ENCODE measurements at regions not wholly inside any gene's neighbourhood (a gene's known extent, or its start where the extent isn't known, plus 50 kb on each side); places are given as distances from the start of the nearest gene placed in this dataset.

DNA sequence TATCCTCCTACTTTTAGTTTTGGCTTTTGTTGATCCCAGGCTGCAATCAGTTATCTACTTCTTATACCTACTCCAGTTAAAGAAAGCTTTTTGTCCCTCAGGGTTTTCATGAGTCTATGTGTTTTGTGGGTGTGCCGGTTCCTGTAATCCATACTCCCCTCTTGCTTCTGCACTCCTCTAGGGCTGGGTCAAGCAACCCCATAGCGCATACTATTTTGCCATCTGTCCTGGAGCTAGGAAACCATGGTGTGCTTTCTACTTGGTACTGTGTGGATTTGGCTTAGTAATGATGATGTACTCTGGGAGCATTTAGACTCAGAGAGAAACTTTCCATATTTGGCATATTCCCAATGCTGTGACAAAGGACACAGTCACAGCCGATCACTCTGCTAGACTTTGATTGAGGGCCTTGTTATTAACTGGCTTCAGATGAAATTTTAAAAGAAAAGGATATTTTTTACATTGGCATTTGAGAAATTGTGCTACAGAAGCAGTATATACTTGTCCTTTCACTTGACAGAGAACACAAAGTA lies 86.1 kb upstream of the GRXCR1 start:
- H3K36me3 Mint-ChIP-seq: peaks cover 20% of the 10 kb centered on the region
- H3K27me3 Mint-ChIP-seq (ENCODE audit: low read depth): no peaks in the 10 kb centered on the region
- no peak overlapping the region for H3K4me3 Mint-ChIP-seq
- DNase-seq (ENCODE audit: low spot score) (no peak), ATAC-seq (no peak)
- peaks cover 49% of the 10 kb centered on the region for H3K9me3 Mint-ChIP-seq
- H3K27ac Mint-ChIP-seq: no peak overlapping the region
- no peak for TF ChIP-seq MXD4 (CRISPR knock-in tag; IDR thresholded peaks at IDR 0.05; ENCODE audit: borderline replicate concordance)
- no peak for TF ChIP-seq ZNF232 (CRISPR knock-in tag; IDR thresholded peaks at IDR 0.05)
- TF ChIP-seq, protein P1, sequence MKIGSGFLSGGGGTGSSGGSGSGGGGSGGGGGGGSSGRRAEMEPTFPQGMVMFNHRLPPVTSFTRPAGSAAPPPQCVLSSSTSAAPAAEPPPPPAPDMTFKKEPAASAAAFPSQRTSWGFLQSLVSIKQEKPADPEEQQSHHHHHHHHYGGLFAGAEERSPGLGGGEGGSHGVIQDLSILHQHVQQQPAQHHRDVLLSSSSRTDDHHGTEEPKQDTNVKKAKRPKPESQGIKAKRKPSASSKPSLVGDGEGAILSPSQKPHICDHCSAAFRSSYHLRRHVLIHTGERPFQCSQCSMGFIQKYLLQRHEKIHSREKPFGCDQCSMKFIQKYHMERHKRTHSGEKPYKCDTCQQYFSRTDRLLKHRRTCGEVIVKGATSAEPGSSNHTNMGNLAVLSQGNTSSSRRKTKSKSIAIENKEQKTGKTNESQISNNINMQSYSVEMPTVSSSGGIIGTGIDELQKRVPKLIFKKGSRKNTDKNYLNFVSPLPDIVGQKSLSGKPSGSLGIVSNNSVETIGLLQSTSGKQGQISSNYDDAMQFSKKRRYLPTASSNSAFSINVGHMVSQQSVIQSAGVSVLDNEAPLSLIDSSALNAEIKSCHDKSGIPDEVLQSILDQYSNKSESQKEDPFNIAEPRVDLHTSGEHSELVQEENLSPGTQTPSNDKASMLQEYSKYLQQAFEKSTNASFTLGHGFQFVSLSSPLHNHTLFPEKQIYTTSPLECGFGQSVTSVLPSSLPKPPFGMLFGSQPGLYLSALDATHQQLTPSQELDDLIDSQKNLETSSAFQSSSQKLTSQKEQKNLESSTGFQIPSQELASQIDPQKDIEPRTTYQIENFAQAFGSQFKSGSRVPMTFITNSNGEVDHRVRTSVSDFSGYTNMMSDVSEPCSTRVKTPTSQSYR (CRISPR knock-in tag; IDR thresholded peaks at IDR 0.05): no peak
- TF ChIP-seq, protein P2, sequence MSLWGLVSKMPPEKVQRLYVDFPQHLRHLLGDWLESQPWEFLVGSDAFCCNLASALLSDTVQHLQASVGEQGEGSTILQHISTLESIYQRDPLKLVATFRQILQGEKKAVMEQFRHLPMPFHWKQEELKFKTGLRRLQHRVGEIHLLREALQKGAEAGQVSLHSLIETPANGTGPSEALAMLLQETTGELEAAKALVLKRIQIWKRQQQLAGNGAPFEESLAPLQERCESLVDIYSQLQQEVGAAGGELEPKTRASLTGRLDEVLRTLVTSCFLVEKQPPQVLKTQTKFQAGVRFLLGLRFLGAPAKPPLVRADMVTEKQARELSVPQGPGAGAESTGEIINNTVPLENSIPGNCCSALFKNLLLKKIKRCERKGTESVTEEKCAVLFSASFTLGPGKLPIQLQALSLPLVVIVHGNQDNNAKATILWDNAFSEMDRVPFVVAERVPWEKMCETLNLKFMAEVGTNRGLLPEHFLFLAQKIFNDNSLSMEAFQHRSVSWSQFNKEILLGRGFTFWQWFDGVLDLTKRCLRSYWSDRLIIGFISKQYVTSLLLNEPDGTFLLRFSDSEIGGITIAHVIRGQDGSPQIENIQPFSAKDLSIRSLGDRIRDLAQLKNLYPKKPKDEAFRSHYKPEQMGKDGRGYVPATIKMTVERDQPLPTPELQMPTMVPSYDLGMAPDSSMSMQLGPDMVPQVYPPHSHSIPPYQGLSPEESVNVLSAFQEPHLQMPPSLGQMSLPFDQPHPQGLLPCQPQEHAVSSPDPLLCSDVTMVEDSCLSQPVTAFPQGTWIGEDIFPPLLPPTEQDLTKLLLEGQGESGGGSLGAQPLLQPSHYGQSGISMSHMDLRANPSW (CRISPR knock-in tag; conservative IDR thresholded peaks at IDR 0.05; ENCODE audit: low read depth): no peak
- no peak for TF ChIP-seq SMAD4 (CRISPR knock-in tag; IDR thresholded peaks at IDR 0.05)
- TF ChIP-seq, protein P3, sequence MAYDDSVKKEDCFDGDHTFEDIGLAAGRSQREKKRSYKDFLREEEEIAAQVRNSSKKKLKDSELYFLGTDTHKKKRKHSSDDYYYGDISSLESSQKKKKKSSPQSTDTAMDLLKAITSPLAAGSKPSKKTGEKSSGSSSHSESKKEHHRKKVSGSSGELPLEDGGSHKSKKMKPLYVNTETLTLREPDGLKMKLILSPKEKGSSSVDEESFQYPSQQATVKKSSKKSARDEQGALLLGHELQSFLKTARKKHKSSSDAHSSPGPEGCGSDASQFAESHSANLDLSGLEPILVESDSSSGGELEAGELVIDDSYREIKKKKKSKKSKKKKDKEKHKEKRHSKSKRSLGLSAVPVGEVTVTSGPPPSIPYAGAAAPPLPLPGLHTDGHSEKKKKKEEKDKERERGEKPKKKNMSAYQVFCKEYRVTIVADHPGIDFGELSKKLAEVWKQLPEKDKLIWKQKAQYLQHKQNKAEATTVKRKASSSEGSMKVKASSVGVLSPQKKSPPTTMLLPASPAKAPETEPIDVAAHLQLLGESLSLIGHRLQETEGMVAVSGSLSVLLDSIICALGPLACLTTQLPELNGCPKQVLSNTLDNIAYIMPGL (CRISPR knock-in tag; IDR thresholded peaks at IDR 0.05): no peak
- ChIA-PET POLR2A (no interaction called here), CTCF (no interaction called here)
- no peaks in the 10 kb centered on the region for H3K4me1 Mint-ChIP-seq

DNA sequence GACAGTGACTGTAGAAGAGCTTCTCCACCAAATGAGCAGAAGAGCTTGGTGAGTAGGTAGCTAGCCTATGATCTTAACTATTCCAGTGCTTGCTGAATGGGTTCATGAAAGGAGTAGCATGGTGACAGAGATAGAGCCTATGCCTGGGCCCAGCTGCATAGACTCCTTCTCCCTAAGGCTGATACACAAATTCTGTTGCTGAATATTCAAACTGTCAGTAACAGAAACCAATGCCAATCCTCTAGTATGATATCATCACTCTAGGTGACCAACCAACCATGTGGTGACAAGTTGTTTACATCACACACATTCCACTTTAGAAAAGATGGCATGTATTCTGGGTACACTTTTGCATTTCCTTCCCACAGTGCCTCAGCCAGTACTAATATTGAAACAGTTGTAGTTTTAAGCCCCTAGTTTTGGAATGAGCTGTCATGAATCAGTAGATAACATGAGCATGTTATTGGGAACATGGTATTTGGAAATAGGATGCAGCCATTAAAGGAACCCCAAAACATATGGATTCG lies 103.4 kb upstream of the GRXCR1 start:
- ChIA-PET POLR2A (no interaction called here), CTCF (no interaction called here)
- Mint-ChIP-seq H3K4me1 (peaks cover 24% of the 10 kb centered on the region), H3K27me3 (ENCODE audit: low read depth) (no peaks in the 10 kb centered on the region; the same call in 1 of the 2 replicates), H3K4me3 (no peak overlapping the region), H3K27ac (no peak overlapping the region), H3K36me3 (no peaks in the 10 kb centered on the region), H3K9me3 (0 out of 2 replicates have a peak, but pooled peaks cover 8% of the 10 kb centered on the region)
- DNase-seq (ENCODE audit: low spot score): no peak
- ATAC-seq: no peak
- TF ChIP-seq JUN (CRISPR knock-in tag; IDR thresholded peaks at IDR 0.05) (no peak), GRHL2 (CRISPR knock-in tag; IDR thresholded peaks at IDR 0.05; ENCODE audit: insufficient replicate concordance, severe bottlenecking) (no peak), NFYB (CRISPR knock-in tag; conservative IDR thresholded peaks at IDR 0.05; ENCODE audit: low read depth) (no peak), CDX4 (CRISPR knock-in tag; IDR thresholded peaks at IDR 0.05; ENCODE audit: borderline replicate concordance) (no peak), MYBL2 (CRISPR knock-in tag; IDR thresholded peaks at IDR 0.05) (no peak), USF2 (CRISPR knock-in tag; IDR thresholded peaks at IDR 0.05) (no peak), ELF4 (CRISPR knock-in tag; IDR thresholded peaks at IDR 0.05; ENCODE audit: low read depth) (no peak), ZNF219 (CRISPR knock-in tag; IDR thresholded peaks at IDR 0.05; ENCODE audit: borderline replicate concordance) (no peak), PRRX2 (CRISPR knock-in tag; IDR thresholded peaks at IDR 0.05) (no peak), ZNF317 (CRISPR knock-in tag; IDR thresholded peaks at IDR 0.05; ENCODE audit: borderline replicate concordance, low read depth) (no peak), ATF3 (CRISPR knock-in tag; conservative IDR thresholded peaks at IDR 0.05) (no peak), CREB1 (CRISPR knock-in tag; IDR thresholded peaks at IDR 0.05) (no peak)
- TF ChIP-seq, protein P3 (CRISPR knock-in tag; IDR thresholded peaks at IDR 0.05): no peak
- TF ChIP-seq, protein P4, sequence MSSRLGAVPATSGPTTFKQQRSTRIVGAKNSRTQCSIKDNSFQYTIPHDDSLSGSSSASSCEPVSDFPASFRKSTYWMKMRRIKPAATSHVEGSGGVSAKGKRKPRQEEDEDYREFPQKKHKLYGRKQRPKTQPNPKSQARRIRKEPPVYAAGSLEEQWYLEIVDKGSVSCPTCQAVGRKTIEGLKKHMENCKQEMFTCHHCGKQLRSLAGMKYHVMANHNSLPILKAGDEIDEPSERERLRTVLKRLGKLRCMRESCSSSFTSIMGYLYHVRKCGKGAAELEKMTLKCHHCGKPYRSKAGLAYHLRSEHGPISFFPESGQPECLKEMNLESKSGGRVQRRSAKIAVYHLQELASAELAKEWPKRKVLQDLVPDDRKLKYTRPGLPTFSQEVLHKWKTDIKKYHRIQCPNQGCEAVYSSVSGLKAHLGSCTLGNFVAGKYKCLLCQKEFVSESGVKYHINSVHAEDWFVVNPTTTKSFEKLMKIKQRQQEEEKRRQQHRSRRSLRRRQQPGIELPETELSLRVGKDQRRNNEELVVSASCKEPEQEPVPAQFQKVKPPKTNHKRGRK (CRISPR knock-in tag; IDR thresholded peaks at IDR 0.05; ENCODE audit: borderline replicate concordance): no peak

Data from WTC11 (cell line).